Stomach (tissue), 8 donors: ENCODE measurements at regions not wholly inside any gene's neighbourhood (a gene's known extent, or its start where the extent isn't known, plus 50 kb on each side); places are given as distances from the start of the nearest gene placed in this dataset.
A peak's percentile ranks its signal among the peaks of the same experiment; 100 is the strongest.

ENCODE experiments used
- DNase-seq, 2 donors: peaks; one replicate each; pipeline versions ENCODE4 v3.0.0 to v3.0.0-alpha.2; 2013 to 2019
- H3K27ac ChIP-seq, 5 donors: fragments of 200-600 bp in 4 of 5; sonication (generic) in 4 of 5; one replicate each; pipeline ENCODE4 v1.5.1; 2013 to 2019; ENCODE audit warnings: mild to moderate bottlenecking in 1 of 5, moderate library complexity in 1 of 5
- H3K27me3 ChIP-seq, 3 donors: fragments of 200-600 bp; sonication (generic); one replicate each; pipeline ENCODE4 v1.5.1; 2017 to 2019; ENCODE audit warnings: mixed run types in 1 of 3
- H3K36me3 ChIP-seq, 4 donors: fragments of 200-600 bp; sonication (generic); 1 replicate in 3 of 4; 2 replicates in 1 of 4; pipeline ENCODE4 v1.5.1; 2016 to 2019
- H3K4me1 ChIP-seq, 4 donors: fragments of 200-600 bp; sonication (generic); one replicate each; pipeline ENCODE4 v1.5.1; 2016 to 2019
- H3K4me3 ChIP-seq, 4 donors: fragments of 200-600 bp; sonication (generic) in 3 of 4; one replicate each; pipeline ENCODE4 v1.5.1; 2016 to 2019; ENCODE audit warnings: mild to moderate bottlenecking in 1 of 4
- H3K9me3 ChIP-seq, 4 donors: fragments of 200-600 bp; sonication (generic); one replicate each; pipeline ENCODE4 v1.5.1; 2016 to 2019
- CTCF ChIP-seq, 7 experiments: fragments of 450-650 bp in 4 of 7; fragments of 200-600 bp in 3 of 7; sonication (generic) in 3 of 7; IDR thresholded peaks; one replicate each; pipeline ENCODE4 v1.5.1; 2016 to 2019; ENCODE audit warnings: antibody characterized with exemption in 7 of 7, control low read depth in 2 of 7, mild to moderate bottlenecking in 1 of 7
- EP300 ChIP-seq: sonication (generic); formaldehyde crosslinking; IDR thresholded peaks from one replicate; pipeline ENCODE4 v1.6.1; 2017; ENCODE audit warnings: antibody characterized with exemption
- POLR2A ChIP-seq, 4 donors: fragments of 450-650 bp; IDR thresholded peaks; one replicate each; pipeline ENCODE4 v1.6.1; 2016; ENCODE audit warnings: antibody characterized with exemption in 4 of 4, control low read depth in 2 of 4, mild to moderate bottlenecking in 1 of 4, moderate library complexity in 1 of 4
- POLR2AphosphoS5 ChIP-seq, 3 donors: sonication (generic); formaldehyde crosslinking; IDR thresholded peaks; one replicate each; pipeline ENCODE4 v1.6.1; 2016; ENCODE audit warnings: antibody characterized with exemption in 3 of 3
- WGBS, 5 donors: extraction: QIAGEN DNeasy Blood & Tissue Kit in 3 of 5; methylation state at CpG; one replicate each; pipeline versions ENCODE4 v1.1.5 to v1.1.7; 2013 to 2018; 5-methylcytosine and 5-hydroxymethylcytosine counted together
- intact Hi-C: fragments of 100-400 bp; cut with DNase I; formaldehyde crosslinking; loops from one replicate; pipeline ENCODE4 v1.15.1; 2023; ENCODE audit warnings: low total_unique reads
- donor health status: healthy with polysubstance abuse.
- donor health status: Bipolar disorder and iron deficiency.
- donor health status: healthy.

- DNase-seq: no peak
- intact Hi-C loops: no loop called here
- no peak for TF ChIP-seq EP300
- no peak for TF ChIP-seq CTCF (IDR thresholded peaks at IDR 0.05)
- no peak for TF ChIP-seq POLR2A (IDR thresholded peaks at IDR 0.05)
- no peak for TF ChIP-seq POLR2AphosphoS5 (IDR thresholded peaks at IDR 0.05)
- H3K9me3 ChIP-seq: no peaks in the 10 kb centered on the region
- no peak overlapping the region for H3K4me3 ChIP-seq
- no peaks in the 10 kb centered on the region for H3K27me3 ChIP-seq
- WGBS, 5 donors: 90 to 97% (median 94%) methylated on average over 8 of the region's 8 CpGs
- no peaks in the 10 kb centered on the region for H3K36me3 ChIP-seq
- no peak overlapping the region for H3K27ac ChIP-seq
- peaks cover 7 to 25% (median 8%) of the 10 kb centered on the region in 4 donors for H3K4me1 ChIP-seq
These were observed 127.7 kb upstream of the CXCL14 start for GRCh38 chr5:135706474-135706873.

- no peaks in the 10 kb centered on the region for H3K36me3 ChIP-seq
- H3K27ac ChIP-seq: peak overlapping the region in 4 of 5 donors; percentile 15 to 61 (median 38)
- peak in 1 of 3 donors; percentile 21 for TF ChIP-seq POLR2AphosphoS5 (IDR thresholded peaks at IDR 0.05)
- no peak for TF ChIP-seq CTCF (IDR thresholded peaks at IDR 0.05)
- peaks cover 7 to 25% (median 8%) of the 10 kb centered on the region in 4 donors for H3K4me1 ChIP-seq
- H3K27me3 ChIP-seq: no peaks in the 10 kb centered on the region
- 20 to 52% (median 44%) methylated on average over 5 of the region's 5 CpGs for WGBS, 5 donors
- DNase-seq: peak; percentile 29 to 65
- intact Hi-C loops: no loop called here
- no peak overlapping the region for H3K4me3 ChIP-seq
- H3K9me3 ChIP-seq: no peaks in the 10 kb centered on the region
These were observed 127.2 kb upstream of the CXCL14 start for GRCh38 chr5:135705941-135706466.

- no peak for TF ChIP-seq CTCF (IDR thresholded peaks at IDR 0.05)
- TF ChIP-seq POLR2AphosphoS5 (IDR thresholded peaks at IDR 0.05): peak in 1 of 3 donors; percentile 33
- TF ChIP-seq POLR2A (IDR thresholded peaks at IDR 0.05): no peak
- TF ChIP-seq EP300: no peak
- peak overlapping the region in 3 of 5 donors; percentile 15 to 61 (median 45) for H3K27ac ChIP-seq
- WGBS, 5 donors: 38 to 62% (median 46%) methylated on average over 3 to 5 of the region's 5 CpGs
- no peaks in the 10 kb centered on the region for H3K9me3 ChIP-seq
- H3K4me3 ChIP-seq: no peak overlapping the region
- H3K36me3 ChIP-seq: no peaks in the 10 kb centered on the region
- intact Hi-C loops: no loop called here
- DNase-seq: peak; percentile 26 to 36
- no peaks in the 10 kb centered on the region for H3K27me3 ChIP-seq
- peaks cover 7 to 18% (median 8%) of the 10 kb centered on the region in 4 donors for H3K4me1 ChIP-seq
These were observed 126.4 kb upstream of the CXCL14 start for GRCh38 chr5:135705141-135705631.

GRCh38 chr5:135704616-135705015 is 125.8 kb upstream of the CXCL14 start:
- no peaks in the 10 kb centered on the region for H3K36me3 ChIP-seq
- intact Hi-C loops: no loop called here
- TF ChIP-seq EP300 (no peak), CTCF (IDR thresholded peaks at IDR 0.05) (no peak), POLR2AphosphoS5 (IDR thresholded peaks at IDR 0.05) (no peak), POLR2A (IDR thresholded peaks at IDR 0.05) (no peak)
- H3K27me3 ChIP-seq: no peaks in the 10 kb centered on the region
- no peaks in the 10 kb centered on the region for H3K9me3 ChIP-seq
- no peak overlapping the region for H3K27ac ChIP-seq
- no peak for DNase-seq
- H3K4me1 ChIP-seq: peaks cover 7 to 12% (median 8%) of the 10 kb centered on the region in 4 donors
- 19 to 28% (median 22%) methylated on average over 2 of the region's 2 CpGs for WGBS, 5 donors
- no peak overlapping the region for H3K4me3 ChIP-seq
